HepG2 (cell line): ENCODE measurements at regions not wholly inside any gene's neighbourhood (a gene's known extent, or its start where the extent isn't known, plus 50 kb on each side); places are given as distances from the start of the nearest gene placed in this dataset.

Experiments
- ATAC-seq: fragments of 200-7000 bp; cut with Tn5 transposase; 3 replicates; pipeline ENCODE4 v1.9.1; 2020; ENCODE audit warnings: mild to moderate bottlenecking, moderate library complexity
- BruUV-seq: library from RNA; stranded (reverse); fragments of 400-500 nt; replicated peaks from 2 replicates; lab custom pipeline; 2021; lab: Mats Ljungman, UMichigan
- CTCF ChIA-PET: fragments of 300-600 bp; formaldehyde crosslinking; extraction: SDS; loops from one replicate; lab custom pipeline; 2021; ENCODE audit warnings: low total read pairs, inconsistent platforms, low intra/inter-chr PET ratio; lab: Yijun Ruan, JAX
- POLR2A ChIA-PET: fragments of 350-600 bp; sonication (Branson Sonifier 250); formaldehyde crosslinking; loops from one replicate; lab custom pipeline; 2020; ENCODE audit warnings: antibody characterized with exemption, inconsistent platforms; lab: Yijun Ruan, JAX
- DNase-seq: peaks from one replicate; pipeline ENCODE4 v3.0.0-alpha.2; 2015; ENCODE audit warnings: low spot score
- FAIRE-seq: peaks from 3 replicates; lab custom pipeline; 2011; peaks lifted over from hg19 to GRCh38; lab: Jason Lieb, UNC
- H2AFZ ChIP-seq: one replicate; pipeline ENCODE4 v1.6.1; 2011; ENCODE audit warnings: low read length, inconsistent platforms
- H3K27ac ChIP-seq: fragments of 300-600 bp; 3 replicates; pipeline ENCODE4 v1.8.0; 2011; ENCODE audit warnings: mixed run types, mild to moderate bottlenecking, mixed read lengths, low read length, inconsistent platforms; ENCODE audit not compliant: insufficient read depth; ENCODE audit errors: extremely low read length
- H3K27me3 ChIP-seq, 2 experiments: fragments of 200-600 bp in 1 of 2; 2 replicates in 1 of 2; 3 replicates in 1 of 2; pipeline versions ENCODE4 v1.6.0 to v1.8.0; 2011; ENCODE audit warnings: low read length in 2 of 2, mild to moderate bottlenecking in 2 of 2, moderate library complexity in 2 of 2, inconsistent platforms in 1 of 2; ENCODE audit not compliant: insufficient read depth in 2 of 2, control insufficient read depth in 1 of 2
- H3K36me3 ChIP-seq, 2 experiments: fragments of 200-600 bp in 1 of 2; replicated peaks in 1 of 2; 2 replicates in 1 of 2; 3 replicates in 1 of 2; pipeline versions ENCODE4 v1.5.1 to v1.8.0; 2011; ENCODE audit warnings: low read length in 2 of 2, inconsistent platforms in 1 of 2; ENCODE audit not compliant: insufficient read depth in 2 of 2, control insufficient read depth in 1 of 2
- H3K4me1 ChIP-seq: 2 replicates; pipeline ENCODE4 v1.5.1; 2012; ENCODE audit warnings: low read length, inconsistent platforms; ENCODE audit not compliant: insufficient read depth
- H3K4me2 ChIP-seq: 2 replicates; pipeline ENCODE4 v1.6.0; 2011; ENCODE audit warnings: low read depth, low read length, inconsistent platforms
- H3K4me3 ChIP-seq, 3 experiments: fragments of 200-600 bp in 1 of 3; sonication (generic), shearing (Covaris generic) in 1 of 3; replicated peaks in 1 of 3; 2 replicates each; pipeline ENCODE4 v1.5.1; 2011 to 2016; ENCODE audit warnings: low read length in 3 of 3, inconsistent platforms in 2 of 3, low read depth in 2 of 3, mild to moderate bottlenecking in 2 of 3, control low read depth in 1 of 3, mixed read lengths in 1 of 3; ENCODE audit not compliant: insufficient read depth in 1 of 3
- H3K79me2 ChIP-seq: one replicate; pipeline ENCODE4 v1.6.1; 2011; ENCODE audit warnings: low read length, inconsistent platforms; ENCODE audit not compliant: insufficient read depth
- H3K9ac ChIP-seq: 2 replicates; pipeline ENCODE4 v1.6.0; 2011; ENCODE audit warnings: mild to moderate bottlenecking, low read depth, low read length, inconsistent platforms; ENCODE audit not compliant: insufficient read depth
- H3K9me3 ChIP-seq: 2 replicates; pipeline ENCODE4 v1.5.1; 2012; ENCODE audit warnings: mild to moderate bottlenecking, low read length
- H4K20me1 ChIP-seq: 2 replicates; pipeline ENCODE4 v1.6.0; 2011; ENCODE audit warnings: inconsistent platforms, mild to moderate bottlenecking, low read length, moderate library complexity; ENCODE audit not compliant: insufficient read depth
- ARNT2 ChIP-seq: sonication (generic); formaldehyde crosslinking; IDR thresholded peaks from 2 replicates; pipeline ENCODE4 v1.8.0; 2022; ENCODE audit warnings: mild to moderate bottlenecking, low read depth, missing genetic modification reagents, moderate library complexity
- GABPA ChIP-seq, 2 experiments: IDR thresholded peaks; 2 replicates each; pipeline ENCODE4 v1.6.1; 2011 to 2016; ENCODE audit warnings: low read depth in 2 of 2, low read length in 1 of 2, missing biosample characterization in 1 of 2, missing genetic modification characterization in 1 of 2
- HNRNPLL ChIP-seq: fragments of 200-400 bp; formaldehyde crosslinking; IDR thresholded peaks from 2 replicates; pipeline ENCODE4 v1.6.1; 2017; ENCODE audit warnings: mild to moderate bottlenecking, low read depth, low read length; ENCODE audit not compliant: poor library complexity, severe bottlenecking
- KAT8 ChIP-seq: IDR thresholded peaks from 2 replicates; pipeline ENCODE4 v1.6.1; 2016; ENCODE audit warnings: missing genetic modification reagents, missing compliant biosample characterization
- MAFF ChIP-seq: IDR thresholded peaks from 2 replicates; pipeline ENCODE4 v1.6.1; 2011; ENCODE audit warnings: low read depth, low read length, improper control_type of control experiment
- NCOA1 ChIP-seq: sonication (generic); formaldehyde crosslinking; IDR thresholded peaks from 2 replicates; pipeline ENCODE4 v1.9.0; 2021; ENCODE audit warnings: missing genetic modification reagents
- POGZ ChIP-seq: sonication (generic); formaldehyde crosslinking; IDR thresholded peaks from 2 replicates; pipeline ENCODE4 v1.4.0; 2020; ENCODE audit warnings: mild to moderate bottlenecking, missing genetic modification reagents
- TARDBP ChIP-seq: sonication (generic); formaldehyde crosslinking; IDR thresholded peaks from 2 replicates; pipeline ENCODE4 v1.8.0; 2022; ENCODE audit warnings: mild to moderate bottlenecking, missing genetic modification reagents
- ZNF317 ChIP-seq: sonication (generic); formaldehyde crosslinking; IDR thresholded peaks from 2 replicates; pipeline ENCODE4 v1.5.0; 2020; ENCODE audit warnings: mild to moderate bottlenecking, missing genetic modification reagents
- ZNF350 ChIP-seq: sonication (generic); formaldehyde crosslinking; IDR thresholded peaks from 2 replicates; pipeline ENCODE4 v1.4.0; 2020; ENCODE audit warnings: mild to moderate bottlenecking, low read depth, missing genetic modification reagents, borderline replicate concordance
- ZNF446 ChIP-seq: sonication (generic); formaldehyde crosslinking; IDR thresholded peaks from 2 replicates; pipeline ENCODE4 v1.5.0; 2020; ENCODE audit warnings: mild to moderate bottlenecking, missing genetic modification reagents
- ZNF501 ChIP-seq: sonication (generic); formaldehyde crosslinking; IDR thresholded peaks from 2 replicates; pipeline ENCODE4 v1.5.1; 2020; ENCODE audit warnings: mild to moderate bottlenecking, moderate library complexity, missing genetic modification reagents
- ZNF616 ChIP-seq: sonication (generic); formaldehyde crosslinking; IDR thresholded peaks from 2 replicates; pipeline ENCODE4 v1.5.0; 2020; ENCODE audit warnings: low read depth, mild to moderate bottlenecking, missing genetic modification reagents
- ZSCAN29 ChIP-seq: sonication (generic); formaldehyde crosslinking; conservative IDR thresholded peaks from 2 replicates; pipeline ENCODE4 v1.4.0; 2020; ENCODE audit warnings: mild to moderate bottlenecking, missing genetic modification reagents
- WGBS: methylation state at CpG from one replicate; pipeline ENCODE4 v1.1.6; 2017; ENCODE audit warnings: low lambda C conversion rate; 5-methylcytosine and 5-hydroxymethylcytosine counted together
- in situ Hi-C: cut with HindIII; loops from 2 replicates; pipeline ENCODE4 v1.10.0; 2017; ENCODE audit warnings: low pct_unique_long_range_greater_than_20kb; ENCODE audit not compliant: extremely low pct_ligation_motif_present
- intact Hi-C: fragments of 100-400 bp; cut with micrococcal nuclease; formaldehyde crosslinking; loops from one replicate; pipeline ENCODE4 v1.10.0; 2022; ENCODE audit not compliant: unreplicated experiment
- TF ChIP-seq, protein P1 (sequence below): sonication (generic); formaldehyde crosslinking; IDR thresholded peaks from 2 replicates; pipeline ENCODE4 v1.4.0; 2020; ENCODE audit warnings: missing genetic modification reagents, borderline replicate concordance
- TF ChIP-seq, protein P2 (sequence below): IDR thresholded peaks from 2 replicates; pipeline ENCODE4 v1.6.1; 2016; ENCODE audit warnings: mild to moderate bottlenecking
- TF ChIP-seq, protein P3 (sequence below): sonication (generic); formaldehyde crosslinking; IDR thresholded peaks from 2 replicates; pipeline ENCODE4 v1.5.1; 2020; ENCODE audit warnings: mild to moderate bottlenecking, missing genetic modification reagents, moderate library complexity

DNA sequence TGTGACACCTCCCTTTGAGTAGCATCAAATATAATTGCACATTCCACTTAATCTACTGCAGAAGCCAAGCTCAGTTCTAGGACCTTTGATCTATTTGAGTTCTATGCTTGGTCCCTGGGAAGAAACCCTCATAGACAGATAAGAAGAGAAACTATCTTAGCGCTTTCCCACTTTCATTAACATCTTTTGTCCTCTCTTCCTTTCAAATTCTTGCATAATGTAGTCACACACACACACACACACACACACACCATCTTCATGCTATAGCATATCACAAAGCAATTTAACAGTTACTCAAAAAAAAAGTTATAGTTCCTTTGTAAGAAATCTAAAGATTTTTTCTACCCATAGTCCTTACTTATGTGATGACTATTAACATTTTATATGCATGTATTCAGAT lies 735.9 kb upstream of the PCDH9 start:
- Histone ChIP-seq H2AFZ (no peak overlapping the region), H3K27me3 (no peaks in the 10 kb centered on the region), H4K20me1 (no peaks in the 10 kb centered on the region), H3K9ac (no peak overlapping the region), H3K79me2 (no peaks in the 10 kb centered on the region), H3K36me3 (no peaks in the 10 kb centered on the region), H3K4me2 (no peak overlapping the region), H3K9me3 (no peaks in the 10 kb centered on the region), H3K4me1 (no peaks in the 10 kb centered on the region), H3K27ac (no peak overlapping the region), H3K4me3 (no peak overlapping the region)
- no peak for ATAC-seq
- no peak for DNase-seq
- ChIA-PET CTCF (no interaction called here), POLR2A (no interaction called here)
- intact Hi-C loops (no loop called here), in situ Hi-C loops (no loop called here)
- BruUV-seq, result no TSS peak
- 22% methylated on average over 1 of the region's 1 CpG for WGBS
- FAIRE-seq, result no peak
- TF ChIP-seq, protein P1, sequence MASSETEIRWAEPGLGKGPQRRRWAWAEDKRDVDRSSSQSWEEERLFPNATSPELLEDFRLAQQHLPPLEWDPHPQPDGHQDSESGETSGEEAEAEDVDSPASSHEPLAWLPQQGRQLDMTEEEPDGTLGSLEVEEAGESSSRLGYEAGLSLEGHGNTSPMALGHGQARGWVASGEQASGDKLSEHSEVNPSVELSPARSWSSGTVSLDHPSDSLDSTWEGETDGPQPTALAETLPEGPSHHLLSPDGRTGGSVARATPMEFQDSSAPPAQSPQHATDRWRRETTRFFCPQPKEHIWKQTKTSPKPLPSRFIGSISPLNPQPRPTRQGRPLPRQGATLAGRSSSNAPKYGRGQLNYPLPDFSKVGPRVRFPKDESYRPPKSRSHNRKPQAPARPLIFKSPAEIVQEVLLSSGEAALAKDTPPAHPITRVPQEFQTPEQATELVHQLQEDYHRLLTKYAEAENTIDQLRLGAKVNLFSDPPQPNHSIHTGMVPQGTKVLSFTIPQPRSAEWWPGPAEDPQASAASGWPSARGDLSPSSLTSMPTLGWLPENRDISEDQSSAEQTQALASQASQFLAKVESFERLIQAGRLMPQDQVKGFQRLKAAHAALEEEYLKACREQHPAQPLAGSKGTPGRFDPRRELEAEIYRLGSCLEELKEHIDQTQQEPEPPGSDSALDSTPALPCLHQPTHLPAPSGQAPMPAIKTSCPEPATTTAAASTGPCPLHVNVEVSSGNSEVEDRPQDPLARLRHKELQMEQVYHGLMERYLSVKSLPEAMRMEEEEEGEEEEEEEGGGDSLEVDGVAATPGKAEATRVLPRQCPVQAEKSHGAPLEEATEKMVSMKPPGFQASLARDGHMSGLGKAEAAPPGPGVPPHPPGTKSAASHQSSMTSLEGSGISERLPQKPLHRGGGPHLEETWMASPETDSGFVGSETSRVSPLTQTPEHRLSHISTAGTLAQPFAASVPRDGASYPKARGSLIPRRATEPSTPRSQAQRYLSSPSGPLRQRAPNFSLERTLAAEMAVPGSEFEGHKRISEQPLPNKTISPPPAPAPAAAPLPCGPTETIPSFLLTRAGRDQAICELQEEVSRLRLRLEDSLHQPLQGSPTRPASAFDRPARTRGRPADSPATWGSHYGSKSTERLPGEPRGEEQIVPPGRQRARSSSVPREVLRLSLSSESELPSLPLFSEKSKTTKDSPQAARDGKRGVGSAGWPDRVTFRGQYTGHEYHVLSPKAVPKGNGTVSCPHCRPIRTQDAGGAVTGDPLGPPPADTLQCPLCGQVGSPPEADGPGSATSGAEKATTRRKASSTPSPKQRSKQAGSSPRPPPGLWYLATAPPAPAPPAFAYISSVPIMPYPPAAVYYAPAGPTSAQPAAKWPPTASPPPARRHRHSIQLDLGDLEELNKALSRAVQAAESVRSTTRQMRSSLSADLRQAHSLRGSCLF (CRISPR knock-in tag), result no peak
- no peak for TF ChIP-seq KAT8
- no peak for TF ChIP-seq POGZ
- TF ChIP-seq, protein P2, sequence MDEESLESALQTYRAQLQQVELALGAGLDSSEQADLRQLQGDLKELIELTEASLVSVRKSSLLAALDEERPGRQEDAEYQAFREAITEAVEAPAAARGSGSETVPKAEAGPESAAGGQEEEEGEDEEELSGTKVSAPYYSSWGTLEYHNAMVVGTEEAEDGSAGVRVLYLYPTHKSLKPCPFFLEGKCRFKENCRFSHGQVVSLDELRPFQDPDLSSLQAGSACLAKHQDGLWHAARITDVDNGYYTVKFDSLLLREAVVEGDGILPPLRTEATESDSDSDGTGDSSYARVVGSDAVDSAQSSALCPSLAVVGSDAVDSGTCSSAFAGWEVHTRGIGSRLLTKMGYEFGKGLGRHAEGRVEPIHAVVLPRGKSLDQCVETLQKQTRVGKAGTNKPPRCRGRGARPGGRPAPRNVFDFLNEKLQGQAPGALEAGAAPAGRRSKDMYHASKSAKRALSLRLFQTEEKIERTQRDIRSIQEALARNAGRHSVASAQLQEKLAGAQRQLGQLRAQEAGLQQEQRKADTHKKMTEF (CRISPR knock-in tag), result no peak
- TF ChIP-seq ARNT2 (CRISPR knock-in tag), result no peak
- TF ChIP-seq ZSCAN29, result no peak
- TF ChIP-seq ZNF501 (CRISPR knock-in tag), result no peak
- TF ChIP-seq HNRNPLL, result no peak
- TF ChIP-seq, protein P3, sequence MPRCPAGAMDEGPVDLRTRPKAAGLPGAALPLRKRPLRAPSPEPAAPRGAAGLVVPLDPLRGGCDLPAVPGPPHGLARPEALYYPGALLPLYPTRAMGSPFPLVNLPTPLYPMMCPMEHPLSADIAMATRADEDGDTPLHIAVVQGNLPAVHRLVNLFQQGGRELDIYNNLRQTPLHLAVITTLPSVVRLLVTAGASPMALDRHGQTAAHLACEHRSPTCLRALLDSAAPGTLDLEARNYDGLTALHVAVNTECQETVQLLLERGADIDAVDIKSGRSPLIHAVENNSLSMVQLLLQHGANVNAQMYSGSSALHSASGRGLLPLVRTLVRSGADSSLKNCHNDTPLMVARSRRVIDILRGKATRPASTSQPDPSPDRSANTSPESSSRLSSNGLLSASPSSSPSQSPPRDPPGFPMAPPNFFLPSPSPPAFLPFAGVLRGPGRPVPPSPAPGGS (CRISPR knock-in tag), result no peak
- TF ChIP-seq TARDBP (CRISPR knock-in tag), result no peak
- no peak for TF ChIP-seq ZNF350 (CRISPR knock-in tag)
- TF ChIP-seq MAFF, result no peak
- no peak for TF ChIP-seq ZNF317 (CRISPR knock-in tag)
- no peak for TF ChIP-seq ZNF446 (CRISPR knock-in tag)
- TF ChIP-seq GABPA (IDR thresholded peaks at IDR 0.05; ENCODE audit: low read depth, low read length), result no peak
- no peak for TF ChIP-seq GABPA (CRISPR knock-in tag; IDR thresholded peaks at IDR 0.05; ENCODE audit: low read depth)
- TF ChIP-seq NCOA1 (CRISPR knock-in tag), result no peak
- TF ChIP-seq ZNF616 (CRISPR knock-in tag), result no peak
